HG02970 (cell line): ENCODE measurements at regions not wholly inside any gene's neighbourhood (a gene's known extent, or its start where the extent isn't known, plus 50 kb on each side); places are given as distances from the start of the nearest gene placed in this dataset.

ENCODE experiments used
- ATAC-seq: cut with Tn5 transposase; IDR thresholded peaks from one replicate; pipeline ENCODE4 v1.9.1; 2021; ENCODE audit warnings: mild to moderate bottlenecking, moderate library complexity, moderate number of reproducible peaks; ENCODE audit not compliant: unreplicated experiment, low FRiP score

- ATAC-seq: no peak
Observed at GRCh38 chr3:35849496-35849895, 210.2 kb downstream of the ARPP21 start.

- no peak for ATAC-seq
Observed at GRCh38 chr3:35849963-35850362, 210.6 kb downstream of the ARPP21 start.

GRCh38 chr3:35857004-35857403 lies 217.7 kb downstream of the ARPP21 start:
- ATAC-seq: peak; percentile 64

GRCh38 chr3:35862057-35862456 lies 222.7 kb downstream of the ARPP21 start:
- no peak for ATAC-seq

GRCh38 chr3:35864871-35865270 lies 225.5 kb downstream of the ARPP21 start:
- ATAC-seq: no peak

- ATAC-seq: no peak
Observed at GRCh38 chr3:35867791-35868190, 228.5 kb downstream of the ARPP21 start.

- no peak for ATAC-seq
Observed at GRCh38 chr3:35871009-35871408, 231.7 kb downstream of the ARPP21 start.

GRCh38 chr3:35883929-35884328 lies 244.6 kb downstream of the ARPP21 start:
- ATAC-seq: no peak

- ATAC-seq: no peak
Observed at GRCh38 chr3:35894735-35895134, 255.4 kb downstream of the ARPP21 start.

GRCh38 chr3:35899245-35899644 lies 259.9 kb downstream of the ARPP21 start:
- no peak for ATAC-seq

GRCh38 chr3:35900079-35900478 lies 260.8 kb downstream of the ARPP21 start:
- ATAC-seq: no peak

- ATAC-seq: peak; percentile 69
Observed at GRCh38 chr3:35908366-35909232, 269.3 kb downstream of the ARPP21 start.

GRCh38 chr3:35919160-35919559 lies 279.8 kb downstream of the ARPP21 start:
- no peak for ATAC-seq

GRCh38 chr3:35921718-35922117 lies 282.4 kb downstream of the ARPP21 start:
- no peak for ATAC-seq

GRCh38 chr3:35924070-35924469 lies 284.7 kb downstream of the ARPP21 start:
- ATAC-seq: peak; percentile 55

- ATAC-seq: no peak
Observed at GRCh38 chr3:35927441-35927840, 288.1 kb downstream of the ARPP21 start.

- ATAC-seq: no peak
Observed at GRCh38 chr3:35929158-35929557, 289.8 kb downstream of the ARPP21 start.

- no peak for ATAC-seq
Observed at GRCh38 chr3:35931867-35932266, 292.5 kb downstream of the ARPP21 start.

GRCh38 chr3:35932995-35933394 lies 293.7 kb downstream of the ARPP21 start:
- ATAC-seq: no peak

- no peak for ATAC-seq
Observed at GRCh38 chr3:35936571-35936970, 297.2 kb downstream of the ARPP21 start.

- no peak for ATAC-seq
Observed at GRCh38 chr3:35944926-35945710, 305.8 kb downstream of the ARPP21 start.
